Neural progenitor cell (in vitro differentiated cells): ENCODE measurements at regions not wholly inside any gene's neighbourhood (a gene's known extent, or its start where the extent isn't known, plus 50 kb on each side); places are given as distances from the start of the nearest gene placed in this dataset.
A peak's percentile ranks its signal among the peaks of the same experiment; 100 is the strongest.

Source experiments
- DNase-seq: peaks from one replicate; pipeline ENCODE4 v3.0.0-alpha.2; 2016; ENCODE audit warnings: low spot score
- H2AFZ ChIP-seq: fragments of 200-600 bp; sonication (generic); replicated peaks from 2 replicates; pipeline ENCODE4 v1.6.1; 2016; ENCODE audit warnings: antibody characterized with exemption
- H3F3A ChIP-seq: fragments of 200-600 bp; sonication (generic); 2 replicates; pipeline ENCODE4 v1.6.1; 2016; ENCODE audit warnings: antibody characterized with exemption, low read depth
- H3K27ac ChIP-seq: fragments of 200-600 bp; sonication (generic); 2 replicates; pipeline ENCODE4 v1.5.1; 2016; ENCODE audit warnings: mild to moderate bottlenecking
- H3K27me3 ChIP-seq: fragments of 200-600 bp; sonication (generic); 2 replicates; pipeline ENCODE4 v1.6.1; 2016; ENCODE audit warnings: mild to moderate bottlenecking, moderate library complexity
- H3K36me3 ChIP-seq: fragments of 200-600 bp; sonication (generic); 2 replicates; pipeline ENCODE4 v1.5.1; 2016
- H3K4me1 ChIP-seq: fragments of 200-600 bp; sonication (generic); 2 replicates; pipeline ENCODE4 v1.6.1; 2016; ENCODE audit warnings: mixed run types
- H3K4me2 ChIP-seq: fragments of 200-600 bp; sonication (generic); 2 replicates; pipeline ENCODE4 v1.6.1; 2016
- H3K4me3 ChIP-seq: fragments of 200-600 bp; sonication (generic); 2 replicates; pipeline ENCODE4 v1.5.1; 2016
- H3K79me2 ChIP-seq: fragments of 200-600 bp; sonication (generic); 2 replicates; pipeline ENCODE4 v1.6.1; 2016; ENCODE audit warnings: low read depth
- H3K9ac ChIP-seq: fragments of 200-600 bp; sonication (generic); 2 replicates; pipeline ENCODE4 v1.6.1; 2016
- H3K9me3 ChIP-seq: fragments of 200-600 bp; sonication (generic); 2 replicates; pipeline ENCODE4 v1.5.1; 2016; ENCODE audit warnings: low read depth
- H4K20me1 ChIP-seq: fragments of 200-600 bp; sonication (generic); 2 replicates; pipeline ENCODE4 v1.6.1; 2016; ENCODE audit warnings: low read depth
- H3K27ac Mint-ChIP-seq: 3 replicates; pipeline ENCODE4 v1.8.0; 2021; ENCODE audit warnings: mixed read lengths
- H3K27me3 Mint-ChIP-seq: 2 replicates; pipeline ENCODE4 v1.8.0; 2022; ENCODE audit warnings: low read depth, mild to moderate bottlenecking, inconsistent platforms, moderate library complexity, mixed read lengths; ENCODE audit not compliant: insufficient read depth
- H3K36me3 Mint-ChIP-seq: 3 replicates; pipeline ENCODE4 v1.8.0; 2021; ENCODE audit warnings: mixed read lengths
- H3K4me1 Mint-ChIP-seq: 3 replicates; pipeline ENCODE4 v1.8.0; 2021; ENCODE audit warnings: mixed read lengths
- H3K4me3 Mint-ChIP-seq: 3 replicates; pipeline ENCODE4 v1.8.0; 2021; ENCODE audit warnings: mild to moderate bottlenecking, moderate library complexity, mixed read lengths
- H3K9me3 Mint-ChIP-seq: 3 replicates; pipeline ENCODE4 v1.8.0; 2020; ENCODE audit warnings: mixed read lengths
- CTCF ChIP-seq: fragments of 200-600 bp; sonication (generic); IDR thresholded peaks from 2 replicates; pipeline ENCODE4 v1.5.1; 2017; ENCODE audit warnings: antibody characterized with exemption, mild to moderate bottlenecking
- EZH2 ChIP-seq: fragments of 200-600 bp; sonication (generic); IDR thresholded peaks from 2 replicates; pipeline ENCODE4 v1.6.1; 2017; ENCODE audit warnings: antibody characterized with exemption, mild to moderate bottlenecking, moderate library complexity
- EZH2phosphoT487 ChIP-seq: fragments of 200-600 bp; sonication (generic); IDR thresholded peaks from 2 replicates; pipeline ENCODE4 v1.6.1; 2017; ENCODE audit warnings: antibody characterized with exemption

GRCh38 chr2:74768401-74768914 is 65.5 kb upstream of the HK2 start:
- Histone ChIP-seq H3K27me3 (no peaks in the 10 kb centered on the region), H3K9ac (no peak overlapping the region), H3K4me3 (no peak overlapping the region), H3K9me3 (no peaks in the 10 kb centered on the region), H4K20me1 (no peaks in the 10 kb centered on the region), H3K27ac (no peak overlapping the region), H3K36me3 (no peaks in the 10 kb centered on the region), H3K4me2 (no peak overlapping the region), H2AFZ (no peak overlapping the region), H3K79me2 (no peaks in the 10 kb centered on the region), H3K4me1 (peaks cover 21% of the 10 kb centered on the region), H3F3A (peaks cover 16% of the 10 kb centered on the region)
- no peak for DNase-seq
- Mint-ChIP-seq H3K36me3 (no peaks in the 10 kb centered on the region), H3K27me3 (peaks cover 1% of the 10 kb centered on the region), H3K27ac (no peak overlapping the region), H3K4me1 (peaks cover 32% of the 10 kb centered on the region), H3K4me3 (no peak overlapping the region), H3K9me3 (no peaks in the 10 kb centered on the region)
- no peak for TF ChIP-seq CTCF
- no peak for TF ChIP-seq EZH2phosphoT487
- TF ChIP-seq EZH2: no peak

GRCh38 chr2:74772046-74772445 is 61.9 kb upstream of the HK2 start:
- H3K4me1 ChIP-seq: peaks cover under 1% of the 10 kb centered on the region
- no peaks in the 10 kb centered on the region for H4K20me1 ChIP-seq
- H3K4me2 ChIP-seq: no peak overlapping the region
- Mint-ChIP-seq H3K27me3 (peaks cover 2% of the 10 kb centered on the region), H3K4me1 (peaks cover 16% of the 10 kb centered on the region), H3K9me3 (peaks cover 5% of the 10 kb centered on the region), H3K27ac (no peak overlapping the region), H3K4me3 (no peak overlapping the region), H3K36me3 (no peaks in the 10 kb centered on the region)
- TF ChIP-seq CTCF (no peak), EZH2 (no peak), EZH2phosphoT487 (no peak)
- DNase-seq: no peak
- H3K4me3 ChIP-seq: no peak overlapping the region
- H3K9ac ChIP-seq: no peak overlapping the region
- no peak overlapping the region for H3K27ac ChIP-seq
- H2AFZ ChIP-seq: no peak overlapping the region
- H3K79me2 ChIP-seq: no peaks in the 10 kb centered on the region
- no peaks in the 10 kb centered on the region for H3F3A ChIP-seq
- no peaks in the 10 kb centered on the region for H3K36me3 ChIP-seq
- no peaks in the 10 kb centered on the region for H3K9me3 ChIP-seq
- no peaks in the 10 kb centered on the region for H3K27me3 ChIP-seq

GRCh38 chr2:74777161-74777900 is 56.6 kb upstream of the HK2 start:
- no peak overlapping the region for H3K4me3 ChIP-seq
- H3K27ac ChIP-seq: no peak overlapping the region
- Mint-ChIP-seq H3K27ac (peak overlapping the region; percentile 98), H3K36me3 (no peaks in the 10 kb centered on the region), H3K4me3 (peak overlapping the region; percentile 74), H3K27me3 (peaks cover 11% of the 10 kb centered on the region), H3K4me1 (peaks cover 43% of the 10 kb centered on the region), H3K9me3 (peaks cover 5% of the 10 kb centered on the region)
- H2AFZ ChIP-seq: peak overlapping the region; percentile 80
- no peaks in the 10 kb centered on the region for H3K36me3 ChIP-seq
- H3K27me3 ChIP-seq: no peaks in the 10 kb centered on the region
- H3F3A ChIP-seq: peaks cover 19% of the 10 kb centered on the region
- no peaks in the 10 kb centered on the region for H3K79me2 ChIP-seq
- peaks cover 21% of the 10 kb centered on the region for H3K4me1 ChIP-seq
- no peaks in the 10 kb centered on the region for H3K9me3 ChIP-seq
- H3K4me2 ChIP-seq: peak overlapping the region; percentile 44
- no peak for TF ChIP-seq CTCF
- no peak for TF ChIP-seq EZH2phosphoT487
- no peak for TF ChIP-seq EZH2
- no peak for DNase-seq
- no peak overlapping the region for H3K9ac ChIP-seq
- H4K20me1 ChIP-seq: no peaks in the 10 kb centered on the region
